NCI-H1105 treated with DMSO at 0.1 percent for 48 hours (cell line): ENCODE measurements at regions not wholly inside any gene's neighbourhood (a gene's known extent, or its start where the extent isn't known, plus 50 kb on each side); places are given as distances from the start of the nearest gene placed in this dataset.

Experiments used
- DNase-seq: peaks from one replicate; lab custom pipeline; 2025; lab: John Stamatoyannopoulos, UW

DNA sequence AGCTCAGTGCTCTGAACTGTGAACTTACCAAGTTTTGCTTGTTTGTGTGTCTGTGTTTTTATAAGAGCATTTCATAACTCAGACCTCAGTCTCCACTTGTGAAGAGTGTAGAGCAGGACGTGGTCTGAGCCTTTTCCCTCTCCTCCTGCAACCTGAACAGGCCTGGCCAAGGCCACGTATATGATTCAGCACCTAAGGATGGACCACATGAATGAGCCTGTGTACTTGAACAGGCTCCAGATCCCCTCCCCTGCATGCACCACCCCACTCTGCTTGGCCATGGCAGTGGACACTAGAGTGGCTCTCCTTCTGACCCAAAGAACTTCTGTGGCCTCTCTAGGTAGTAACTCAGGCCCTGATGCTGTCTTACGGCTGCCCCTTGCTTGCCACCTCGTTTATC is 125.9 kb upstream of the FSTL4 start:
- no peak for DNase-seq

DNA sequence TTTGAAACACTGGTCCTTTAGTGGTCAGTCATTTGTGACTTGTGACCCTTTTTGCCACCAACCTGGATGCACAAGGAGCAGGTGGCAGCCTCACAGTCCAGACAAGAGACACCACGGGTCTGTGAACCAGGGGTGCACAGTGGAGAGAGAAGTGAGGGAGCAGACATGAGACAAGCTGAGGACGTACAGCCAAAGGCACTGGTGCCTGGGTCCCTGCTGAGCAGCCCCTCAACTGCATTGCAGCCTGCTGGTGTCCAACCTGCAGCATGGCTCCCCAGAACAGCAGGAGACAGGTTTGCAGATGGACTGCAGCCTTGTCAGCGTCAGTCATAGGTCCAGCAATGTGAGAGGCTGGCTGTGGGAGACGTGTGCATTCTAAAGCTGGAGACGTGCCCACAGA is 124.2 kb upstream of the FSTL4 start:
- DNase-seq: no peak

DNA sequence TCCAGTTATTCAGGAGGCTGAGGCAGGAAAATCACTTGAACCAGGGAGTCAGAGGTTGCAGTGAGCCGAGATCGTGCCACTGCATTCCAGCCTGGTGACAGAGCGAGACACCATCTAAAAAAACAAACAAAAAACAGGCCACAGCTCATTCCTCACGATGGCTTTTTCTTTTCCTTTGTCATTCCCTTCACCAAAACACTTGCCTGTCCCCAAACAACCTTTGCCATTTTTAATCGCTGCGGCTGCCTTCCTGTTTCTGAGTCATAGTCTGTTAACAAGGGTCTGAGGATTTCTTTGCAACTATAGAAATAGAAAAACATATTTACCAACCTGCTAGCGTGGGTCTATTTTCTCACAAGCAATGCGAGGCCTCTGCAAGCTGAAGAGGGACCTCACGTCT is 123.0 kb upstream of the FSTL4 start:
- no peak for DNase-seq

DNA sequence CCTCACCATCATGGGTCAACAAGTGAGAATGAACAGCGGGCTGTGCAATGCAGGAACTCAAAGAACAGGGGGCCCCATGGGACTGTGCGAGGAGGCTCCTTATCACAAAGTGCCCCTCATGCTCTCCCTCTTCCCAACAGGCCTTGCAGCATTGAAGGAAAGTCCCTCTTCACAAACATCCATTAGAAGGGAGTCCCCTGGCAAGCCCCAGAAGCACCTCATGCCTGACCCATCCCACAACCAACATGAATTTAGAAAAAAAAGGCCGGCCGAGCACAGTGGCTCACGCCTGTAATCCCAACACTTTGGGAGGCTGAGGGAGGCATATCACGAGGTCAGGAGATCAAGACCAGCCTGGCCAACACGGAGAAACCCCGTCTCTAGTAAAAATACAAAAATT is 122.6 kb upstream of the FSTL4 start:
- DNase-seq: no peak

DNA sequence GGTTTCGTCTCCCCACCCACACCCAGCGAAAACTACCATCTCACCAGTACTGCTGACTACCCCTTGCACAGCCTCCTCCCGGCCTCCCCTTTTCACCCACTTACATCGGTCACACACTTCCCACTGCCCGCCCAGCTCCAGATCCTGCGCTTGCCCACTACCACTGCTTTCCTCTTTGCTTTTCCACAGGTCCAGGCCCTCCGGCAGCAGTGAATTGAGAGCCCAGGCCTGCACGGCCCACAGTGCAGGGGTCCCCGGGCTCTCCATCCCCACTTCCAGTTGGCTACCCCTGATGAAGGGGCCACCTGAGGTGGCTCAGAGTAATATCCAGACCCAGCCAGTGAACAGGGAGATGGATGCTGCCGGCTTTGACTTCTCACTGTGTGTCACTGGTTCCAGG is 120.2 kb upstream of the FSTL4 start:
- DNase-seq: no peak

DNA sequence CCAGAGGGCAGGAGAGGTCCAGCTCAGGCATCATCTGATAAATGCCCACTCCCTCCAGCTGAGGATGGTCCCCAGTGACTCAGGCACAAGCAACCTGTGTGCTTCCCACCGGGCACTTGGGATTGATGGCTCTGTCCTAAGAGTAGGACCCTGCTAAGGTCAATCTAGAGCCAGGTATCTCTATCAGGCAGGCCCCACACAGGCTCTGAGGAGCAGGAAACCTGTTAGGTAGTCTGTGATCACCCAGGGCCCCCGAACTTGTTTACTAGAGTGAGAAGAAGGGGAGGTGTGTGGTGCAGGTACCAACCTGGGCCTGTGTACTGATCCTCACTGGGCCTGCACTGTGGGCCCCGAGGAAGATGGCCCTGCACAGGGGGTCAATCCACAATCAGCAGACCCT is 119.6 kb upstream of the FSTL4 start:
- no peak for DNase-seq

DNA sequence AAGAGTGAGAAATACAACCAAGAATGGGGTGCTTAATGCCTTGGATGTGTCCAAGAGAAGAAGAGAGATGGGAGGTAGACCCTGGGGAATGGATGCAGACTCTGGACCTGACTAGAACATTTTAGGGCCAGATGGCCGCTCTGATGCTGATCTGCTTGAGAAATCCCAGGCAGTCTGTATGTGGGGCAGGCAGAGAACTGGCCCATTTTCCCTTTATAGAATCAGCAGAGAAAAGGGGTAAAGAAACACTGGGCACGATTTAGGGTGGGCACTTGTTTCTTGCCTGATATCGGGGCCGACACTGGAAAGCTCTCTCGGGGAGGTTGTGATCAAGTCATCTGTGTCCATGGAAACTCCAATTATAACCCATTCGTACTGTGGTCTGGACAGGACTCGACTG is 118.5 kb upstream of the FSTL4 start:
- no peak for DNase-seq

DNA sequence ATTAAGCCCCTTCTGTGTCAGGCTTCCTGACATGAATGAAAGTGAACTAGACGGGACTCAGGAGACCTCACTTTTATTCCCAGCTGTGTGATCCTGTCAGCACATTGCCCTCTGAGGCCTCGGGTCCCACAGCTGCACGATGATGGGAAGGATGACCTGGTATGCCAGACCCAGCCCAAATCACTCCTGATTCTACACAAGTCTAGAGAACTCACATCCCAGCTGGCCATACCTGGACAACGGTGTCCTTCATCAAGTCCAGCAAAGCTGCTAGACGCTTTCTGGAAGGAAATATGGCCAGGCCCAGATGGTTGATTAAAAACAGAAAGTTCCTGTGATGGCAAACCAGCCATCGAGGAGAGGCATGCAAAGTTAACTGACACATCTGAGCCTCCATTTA is 118.0 kb upstream of the FSTL4 start:
- no peak for DNase-seq

DNA sequence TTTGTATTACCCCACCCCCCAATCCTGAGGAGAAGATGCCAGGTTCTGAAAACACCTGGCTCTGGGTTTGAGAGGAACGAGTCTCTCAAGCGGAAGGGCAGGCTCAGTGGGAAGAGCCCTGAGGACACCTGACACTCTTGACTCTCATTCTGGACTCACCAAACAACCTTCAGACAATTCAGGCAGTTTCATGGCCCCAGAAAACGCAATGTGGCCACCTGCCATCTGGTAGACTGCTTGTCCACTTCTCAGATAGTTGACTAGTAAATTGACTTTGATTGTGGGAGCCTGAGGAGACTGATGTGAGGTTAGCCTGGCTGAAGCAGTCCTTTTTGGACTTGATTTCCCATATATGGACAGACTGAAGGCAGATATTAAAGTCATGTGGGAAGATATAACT is 117.5 kb upstream of the FSTL4 start:
- DNase-seq: no peak

DNA sequence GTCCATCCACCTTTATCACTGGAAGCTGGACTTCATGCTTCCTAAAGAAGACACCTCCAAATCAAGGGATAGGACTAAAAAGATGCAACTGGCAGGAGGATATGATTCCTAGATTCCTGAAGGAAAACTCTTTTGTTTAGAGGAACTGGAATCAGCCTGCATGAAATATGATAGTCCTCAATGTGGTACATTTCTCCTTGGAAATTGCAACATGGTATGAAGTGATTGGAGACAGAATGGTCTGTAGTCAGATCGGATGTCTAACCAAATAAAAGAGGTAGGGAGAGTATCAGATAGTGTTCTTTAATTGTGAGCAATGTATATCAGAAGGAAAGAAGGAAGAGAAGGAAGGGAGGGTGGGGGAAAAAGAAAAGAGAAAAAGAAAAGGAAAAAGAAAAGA is 116.1 kb upstream of the FSTL4 start:
- no peak for DNase-seq

DNA sequence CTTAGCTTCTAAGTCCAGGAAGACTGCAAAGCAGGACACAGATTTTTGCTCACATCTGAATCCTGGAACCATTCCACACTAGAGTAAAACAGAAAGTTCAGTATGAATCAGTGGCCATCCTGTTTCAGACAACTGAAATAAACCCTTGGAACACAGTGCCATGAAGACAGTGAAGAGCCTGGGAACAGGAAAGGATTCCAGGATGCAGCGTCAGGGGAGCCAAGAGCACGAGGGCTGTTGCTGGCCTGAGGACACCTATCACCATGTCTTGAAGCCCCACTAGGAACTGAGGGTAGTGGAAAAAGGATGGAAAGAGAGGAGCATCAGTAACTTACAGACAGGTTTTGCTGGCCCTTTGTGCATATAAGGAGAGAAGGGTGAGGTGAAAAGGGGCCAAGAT is 115.3 kb upstream of the FSTL4 start:
- DNase-seq: no peak

DNA sequence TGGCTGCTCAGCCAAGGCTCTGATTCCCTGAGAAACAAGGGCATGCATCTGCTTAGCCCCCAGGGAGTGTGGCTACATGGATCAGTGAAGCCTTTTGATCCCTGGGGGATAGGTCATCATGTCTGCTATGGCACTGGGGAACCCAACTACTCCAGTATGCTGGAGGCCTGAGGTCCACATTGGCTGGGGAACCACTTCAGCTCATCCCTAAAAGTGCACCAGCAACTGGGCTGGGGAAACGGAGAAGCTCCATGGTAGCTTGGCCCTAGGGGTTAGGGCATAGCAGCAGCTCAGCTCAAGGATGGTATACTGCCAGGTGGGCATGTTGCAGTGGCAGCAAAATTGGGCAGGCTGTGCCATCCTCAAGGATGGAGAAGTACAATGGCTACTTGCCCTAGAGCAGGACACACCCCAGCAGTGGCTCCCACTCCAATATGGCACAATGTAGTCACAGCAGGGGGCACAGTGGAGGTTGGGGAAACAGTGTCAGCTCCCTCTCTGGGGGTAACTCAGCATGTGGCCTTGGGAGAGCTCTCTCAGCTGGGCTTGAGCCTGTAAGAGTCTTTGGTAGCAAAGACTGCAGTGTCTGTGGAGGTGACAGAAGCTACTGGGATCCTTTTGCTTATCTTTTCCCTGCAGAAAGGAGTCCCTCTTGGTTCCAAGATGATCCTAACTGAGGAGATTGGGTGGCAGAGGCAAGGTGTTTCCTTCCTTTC is 111.5 kb upstream of the FSTL4 start:
- no peak for DNase-seq

DNA sequence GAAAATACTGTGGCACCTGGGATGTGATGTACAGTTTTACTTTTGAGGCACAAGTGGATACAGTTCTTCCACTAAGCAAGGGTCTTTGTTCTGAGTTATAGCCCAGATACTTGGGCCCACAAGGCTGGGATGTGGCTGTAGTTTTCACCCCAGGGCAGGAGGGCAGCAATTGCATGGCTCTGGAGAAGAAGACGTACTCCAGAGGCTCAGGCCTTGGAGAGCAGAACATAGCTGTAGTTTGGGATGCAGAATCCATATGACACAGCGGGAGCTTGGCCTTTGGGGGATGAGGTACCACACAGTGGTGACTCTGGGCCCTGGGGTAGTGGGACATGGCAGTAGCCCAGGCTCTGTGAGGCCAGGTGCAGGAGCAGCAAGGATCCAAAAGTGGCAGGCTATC is 110.8 kb upstream of the FSTL4 start:
- DNase-seq: no peak

DNA sequence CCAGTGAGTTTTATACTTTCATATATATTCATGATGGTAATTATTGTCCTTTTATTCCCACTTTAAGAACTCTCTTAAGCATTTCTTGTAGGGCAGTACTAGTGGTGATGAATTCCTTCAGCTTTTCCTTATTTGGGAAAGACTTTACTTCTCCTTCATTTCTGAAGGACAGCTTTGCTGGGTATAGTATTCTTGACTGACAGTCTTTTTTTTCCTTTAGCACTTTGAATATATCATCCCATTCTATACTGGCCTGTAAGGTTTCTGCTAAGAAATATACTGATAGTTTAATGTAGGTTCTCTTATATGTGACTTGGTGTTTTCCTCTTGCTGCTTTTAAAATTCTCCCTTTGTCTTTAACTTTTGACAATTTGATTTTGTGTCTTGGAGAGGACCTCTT is 109.0 kb upstream of the FSTL4 start:
- DNase-seq: no peak

DNA sequence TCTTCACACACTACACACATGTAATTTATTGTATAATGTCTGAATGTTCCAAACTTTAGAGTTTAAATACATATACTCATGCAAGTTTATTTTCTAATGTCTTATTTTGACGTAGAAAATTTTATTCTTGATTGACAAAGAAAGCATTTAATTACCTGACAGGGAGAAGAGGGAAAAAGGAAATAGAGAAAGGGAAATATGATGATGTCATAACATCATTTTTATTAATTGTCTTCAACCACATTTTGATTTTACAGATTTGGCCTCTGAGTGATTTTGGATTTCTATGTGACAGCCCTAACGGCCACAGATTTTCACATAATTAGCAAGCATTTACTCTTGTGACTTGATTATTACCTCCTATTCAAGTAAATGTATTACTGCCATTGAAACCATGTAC is 106.1 kb upstream of the FSTL4 start:
- DNase-seq: no peak

DNA sequence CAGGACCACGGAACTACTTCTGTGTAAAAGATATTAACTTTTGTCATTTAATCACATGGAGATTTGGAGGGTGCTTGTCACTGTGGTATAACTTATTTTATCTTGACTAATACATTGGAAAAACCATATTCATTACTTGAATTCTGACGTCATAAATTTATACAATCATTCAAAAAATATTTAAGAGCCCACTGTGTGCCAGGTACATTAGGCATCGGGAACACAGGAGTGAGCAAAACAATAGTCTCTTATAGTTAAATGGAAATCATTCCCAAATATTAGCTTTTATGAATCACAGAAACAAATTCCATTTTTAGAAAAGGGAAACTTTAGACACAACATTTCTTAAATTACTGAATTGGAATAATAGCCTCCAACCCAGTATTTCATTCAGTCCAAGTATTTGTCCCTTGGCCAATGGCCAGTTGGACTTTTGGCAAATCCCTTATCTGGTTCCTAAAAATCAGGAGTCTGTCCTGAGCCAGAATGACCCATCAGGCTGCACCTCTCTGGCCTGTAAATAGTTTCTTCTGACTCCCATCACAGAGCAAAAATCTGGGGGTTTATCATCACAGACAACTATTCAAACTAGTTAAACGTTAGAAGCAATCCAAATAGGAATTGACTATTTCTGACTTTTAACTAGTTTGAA is 104.3 kb upstream of the FSTL4 start:
- no peak for DNase-seq

DNA sequence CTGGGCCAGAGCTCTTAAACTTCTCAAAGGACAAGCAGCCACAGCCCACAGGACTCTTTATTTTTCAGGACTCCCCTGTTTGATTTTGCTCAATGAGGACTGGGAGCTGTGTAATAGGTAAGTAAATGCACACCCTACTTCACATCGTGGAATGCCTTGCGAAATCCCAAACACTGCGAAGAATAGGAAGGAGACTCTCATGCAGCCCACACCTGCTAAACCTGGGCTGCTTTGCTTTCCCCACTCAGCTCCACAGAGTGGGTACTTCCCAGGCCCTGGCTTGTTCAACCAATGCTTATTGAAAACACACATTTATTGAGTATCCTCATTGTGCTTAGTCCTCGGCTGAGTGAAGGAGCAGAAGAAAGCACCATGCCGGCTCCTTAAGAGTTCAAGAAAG is 103.3 kb upstream of the FSTL4 start:
- DNase-seq: no peak

DNA sequence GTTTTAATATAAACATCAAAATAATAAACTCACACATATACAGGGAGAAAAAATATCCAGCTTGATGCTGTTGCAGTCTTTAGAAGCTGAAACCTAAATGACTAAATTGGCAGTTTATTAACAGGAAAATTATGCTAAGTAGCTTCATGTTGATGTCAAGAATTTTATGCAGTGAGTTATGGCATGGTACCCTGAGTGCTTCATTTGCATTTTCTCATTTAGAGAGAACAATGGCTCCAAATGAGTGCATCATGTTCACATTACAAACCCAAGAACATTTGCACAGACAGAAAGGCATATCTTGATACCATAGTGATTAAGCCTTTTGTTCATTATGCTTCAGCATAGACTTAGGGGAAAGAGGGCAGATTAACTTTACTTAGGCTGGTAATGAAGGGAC is 102.9 kb upstream of the FSTL4 start:
- DNase-seq: no peak

DNA sequence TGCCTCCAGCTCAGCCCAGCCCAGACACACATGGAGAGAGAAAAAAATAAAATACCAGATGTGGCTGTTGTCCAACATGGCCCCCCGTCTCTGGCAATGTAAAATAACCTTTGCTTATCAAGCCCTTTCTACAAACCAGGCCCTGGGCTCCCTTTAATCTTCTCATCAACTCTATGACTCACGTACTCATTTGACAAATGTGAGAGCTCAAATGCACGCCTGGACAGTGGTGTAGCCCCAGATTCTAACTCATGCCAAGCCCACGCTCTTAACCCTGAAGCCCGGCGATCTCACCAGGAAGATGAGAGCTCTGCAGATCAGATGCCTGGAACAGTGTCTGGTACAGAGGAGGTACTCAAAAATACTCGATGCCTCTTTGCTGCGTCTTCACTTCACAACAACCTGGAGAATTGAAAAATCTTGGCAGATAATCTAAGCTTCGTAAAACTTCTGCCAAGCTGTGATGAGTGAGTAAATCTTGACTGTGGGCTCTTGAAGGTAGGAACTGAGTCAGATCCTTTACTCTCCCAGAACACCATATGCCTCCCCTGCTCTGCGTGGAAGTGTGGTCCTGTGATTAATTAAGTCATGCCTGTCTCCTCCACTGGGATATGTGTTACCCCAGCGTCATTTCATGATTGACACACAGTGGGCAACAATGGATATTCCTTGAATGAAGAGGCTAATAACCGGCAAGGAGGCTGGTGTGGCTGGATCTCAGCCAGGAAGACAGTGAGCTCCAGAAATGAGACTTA is 102.0 kb upstream of the FSTL4 start:
- no peak for DNase-seq

DNA sequence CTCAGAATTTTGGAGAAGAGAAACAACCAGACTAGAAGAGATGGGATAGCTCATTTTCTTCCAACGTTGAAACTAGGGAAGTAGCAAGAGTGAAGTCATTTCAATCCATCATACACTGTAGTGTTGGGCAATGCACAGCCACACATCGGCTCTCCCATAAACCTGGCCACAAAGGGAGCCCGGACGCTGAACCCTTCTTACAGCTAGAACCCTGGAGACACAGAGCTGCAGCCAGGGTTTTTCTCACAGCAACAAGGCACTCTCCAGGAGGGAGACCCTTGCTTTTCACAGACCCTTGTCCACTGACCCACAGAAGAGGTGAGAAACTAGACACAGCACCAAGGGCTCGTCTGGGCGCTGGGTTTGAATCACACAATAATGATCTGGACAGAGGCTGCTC is 101.4 kb upstream of the FSTL4 start:
- no peak for DNase-seq

DNA sequence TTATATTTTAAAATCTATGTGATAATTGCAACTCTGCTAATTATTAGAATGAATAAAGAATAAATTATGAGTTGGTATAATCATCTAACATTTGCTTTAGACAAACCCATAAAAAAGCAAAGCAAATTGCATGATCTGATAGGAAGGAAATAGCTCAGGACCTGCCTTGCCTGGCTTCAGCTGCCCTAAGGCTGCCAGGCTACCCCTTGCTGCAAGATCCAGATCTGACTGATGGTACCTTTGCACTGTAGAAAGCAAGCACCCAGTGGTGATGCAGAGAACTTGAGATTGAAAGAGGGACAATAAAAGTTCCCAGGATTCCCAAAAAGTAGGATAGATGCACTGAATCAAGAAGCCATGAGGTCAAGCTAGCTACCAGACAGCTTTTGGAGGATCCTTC is 100.9 kb upstream of the FSTL4 start:
- DNase-seq: no peak

DNA sequence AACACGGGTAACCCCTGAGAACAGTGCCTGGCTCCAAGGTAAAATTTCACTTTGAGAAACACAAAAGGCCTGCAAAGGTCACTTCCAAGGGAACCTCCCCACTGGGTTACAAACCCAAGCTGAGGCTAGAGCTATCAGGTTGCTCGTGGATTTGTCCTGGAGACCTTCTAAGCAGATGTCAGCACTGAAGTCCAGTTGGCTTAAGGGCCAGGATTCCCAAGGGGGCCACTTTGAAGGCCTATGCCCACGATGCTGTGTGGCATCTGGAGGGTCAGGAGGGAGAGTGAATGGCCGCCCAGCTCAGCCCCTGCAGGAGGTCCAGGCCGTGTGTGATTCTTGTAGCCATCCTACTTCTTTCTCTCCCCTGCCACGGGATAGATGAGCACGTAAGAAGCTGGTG is 100.2 kb upstream of the FSTL4 start:
- DNase-seq: no peak

DNA sequence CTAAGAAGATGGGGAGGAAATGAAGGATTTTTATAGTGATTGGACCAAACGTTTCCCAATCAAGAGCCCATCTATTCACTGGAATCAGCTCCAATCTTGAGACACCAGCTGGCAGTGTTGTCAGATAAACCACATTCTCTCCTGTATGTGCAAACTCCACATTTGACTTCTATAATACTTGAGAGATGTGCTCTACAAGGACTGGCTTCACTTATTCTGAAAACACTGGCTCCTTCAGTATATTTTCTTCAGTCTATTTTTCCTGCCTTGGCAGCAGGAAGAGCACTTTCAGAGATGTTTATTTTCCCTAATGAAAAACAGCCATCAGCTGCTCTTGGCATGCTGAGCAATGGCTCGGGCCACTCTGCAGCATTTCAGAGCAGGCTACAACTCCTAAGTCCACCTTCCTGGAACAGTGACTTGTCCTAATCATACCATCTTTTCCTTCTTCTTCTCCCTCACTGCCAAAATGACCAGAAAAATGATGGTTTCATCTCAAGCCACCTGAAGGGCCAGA is 96.9 kb upstream of the FSTL4 start:
- DNase-seq: no peak
